ENCODE measurements at regions not wholly inside any gene's neighbourhood (a gene's known extent, or its start where the extent isn't known, plus 50 kb on each side); places are given as distances from the start of the nearest gene placed in this dataset.

DNA sequence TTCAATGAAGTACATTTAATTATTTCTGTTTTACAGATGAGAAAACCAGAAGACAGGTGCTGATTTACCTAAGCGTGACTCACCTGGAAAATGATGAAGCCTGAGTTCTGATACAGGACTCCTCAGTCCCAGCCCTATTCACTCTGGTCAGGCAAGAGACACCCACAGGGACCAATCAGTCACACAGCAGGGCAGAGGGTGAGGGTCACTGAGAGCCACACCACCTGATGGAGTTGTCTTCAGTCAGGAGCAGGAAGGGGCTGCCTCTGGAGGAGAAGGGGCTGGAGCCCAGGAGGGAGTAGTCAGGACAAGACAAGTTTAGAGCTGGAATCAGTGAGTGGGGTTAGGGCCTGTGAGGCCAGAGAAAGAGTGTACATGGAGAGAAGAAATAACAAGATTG, 251.2 kb upstream of the MOCS1 start:
- TF ChIP-seq, protein P1, sequence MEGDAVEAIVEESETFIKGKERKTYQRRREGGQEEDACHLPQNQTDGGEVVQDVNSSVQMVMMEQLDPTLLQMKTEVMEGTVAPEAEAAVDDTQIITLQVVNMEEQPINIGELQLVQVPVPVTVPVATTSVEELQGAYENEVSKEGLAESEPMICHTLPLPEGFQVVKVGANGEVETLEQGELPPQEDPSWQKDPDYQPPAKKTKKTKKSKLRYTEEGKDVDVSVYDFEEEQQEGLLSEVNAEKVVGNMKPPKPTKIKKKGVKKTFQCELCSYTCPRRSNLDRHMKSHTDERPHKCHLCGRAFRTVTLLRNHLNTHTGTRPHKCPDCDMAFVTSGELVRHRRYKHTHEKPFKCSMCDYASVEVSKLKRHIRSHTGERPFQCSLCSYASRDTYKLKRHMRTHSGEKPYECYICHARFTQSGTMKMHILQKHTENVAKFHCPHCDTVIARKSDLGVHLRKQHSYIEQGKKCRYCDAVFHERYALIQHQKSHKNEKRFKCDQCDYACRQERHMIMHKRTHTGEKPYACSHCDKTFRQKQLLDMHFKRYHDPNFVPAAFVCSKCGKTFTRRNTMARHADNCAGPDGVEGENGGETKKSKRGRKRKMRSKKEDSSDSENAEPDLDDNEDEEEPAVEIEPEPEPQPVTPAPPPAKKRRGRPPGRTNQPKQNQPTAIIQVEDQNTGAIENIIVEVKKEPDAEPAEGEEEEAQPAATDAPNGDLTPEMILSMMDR (IDR thresholded peaks at IDR 0.05 in 8 of 11, conservative IDR thresholded peaks at IDR 0.05 in 3 of 11): no peak
- TF ChIP-seq POLR2A (IDR thresholded peaks at IDR 0.05): no peak
- no peak for TF ChIP-seq POLR2AphosphoS5 (IDR thresholded peaks at IDR 0.05)
